HepG2 (cell line): ENCODE measurements at regions not wholly inside any gene's neighbourhood (a gene's known extent, or its start where the extent isn't known, plus 50 kb on each side); places are given as distances from the start of the nearest gene placed in this dataset.

Experiments
- ERF ChIP-seq: IDR thresholded peaks from 2 replicates; pipeline ENCODE4 v1.6.1; 2018; ENCODE audit warnings: missing biosample characterization, missing genetic modification reagents
- FOSL1 ChIP-seq: sonication (generic); formaldehyde crosslinking; IDR thresholded peaks from 2 replicates; pipeline ENCODE4 v1.9.0; 2021; ENCODE audit warnings: missing genetic modification reagents, borderline replicate concordance
- GZF1 ChIP-seq: sonication (generic); formaldehyde crosslinking; IDR thresholded peaks from 2 replicates; pipeline ENCODE4 v1.5.1; 2020; ENCODE audit warnings: mild to moderate bottlenecking, missing genetic modification reagents
- HDAC1 ChIP-seq: sonication (generic); formaldehyde crosslinking; IDR thresholded peaks from 2 replicates; pipeline ENCODE4 v1.5.1; 2020; ENCODE audit warnings: mild to moderate bottlenecking, missing genetic modification reagents
- HOXA5 ChIP-seq: sonication (generic); formaldehyde crosslinking; IDR thresholded peaks from 2 replicates; pipeline ENCODE4 v1.4.0; 2020; ENCODE audit warnings: missing genetic modification reagents
- IKZF4 ChIP-seq: sonication (generic); formaldehyde crosslinking; IDR thresholded peaks from 2 replicates; pipeline ENCODE4 v1.5.1; 2020; ENCODE audit warnings: borderline replicate concordance, mild to moderate bottlenecking, low read depth, missing genetic modification reagents; ENCODE audit errors: not compliant biosample characterization
- JARID2 ChIP-seq: sonication (generic); formaldehyde crosslinking; IDR thresholded peaks from 2 replicates; pipeline ENCODE4 v1.8.1; 2023; ENCODE audit warnings: missing genetic modification reagents, inconsistent platforms; ENCODE audit not compliant: insufficient replicate concordance
- KDM2A ChIP-seq: sonication (generic); formaldehyde crosslinking; IDR thresholded peaks from 2 replicates; pipeline ENCODE4 v1.4.0; 2020; ENCODE audit warnings: low read depth, missing genetic modification reagents, borderline replicate concordance
- KLF16 ChIP-seq, 2 experiments: sonication (generic) in 1 of 2; formaldehyde crosslinking in 1 of 2; IDR thresholded peaks; 2 replicates each; pipeline versions ENCODE4 v1.6.1 to v1.8.0; 2016 to 2023; ENCODE audit warnings: missing genetic modification reagents in 2 of 2, missing compliant biosample characterization in 1 of 2
- MAFG ChIP-seq: sonication (generic); formaldehyde crosslinking; IDR thresholded peaks from 2 replicates; pipeline ENCODE4 v1.5.1; 2020; ENCODE audit warnings: mild to moderate bottlenecking, missing genetic modification reagents
- ONECUT2 ChIP-seq: sonication (generic); formaldehyde crosslinking; IDR thresholded peaks from 2 replicates; pipeline ENCODE4 v1.4.0; 2020; ENCODE audit warnings: missing genetic modification reagents
- PHF20 ChIP-seq: sonication (generic); formaldehyde crosslinking; IDR thresholded peaks from 2 replicates; pipeline ENCODE4 v1.5.0; 2020; ENCODE audit warnings: mild to moderate bottlenecking, missing genetic modification reagents
- REXO4 ChIP-seq: sonication (generic); formaldehyde crosslinking; IDR thresholded peaks from 2 replicates; pipeline ENCODE4 v1.8.0; 2022; ENCODE audit warnings: missing genetic modification reagents, mild to moderate bottlenecking, borderline replicate concordance
- SAFB2 ChIP-seq: sonication (generic); formaldehyde crosslinking; IDR thresholded peaks from 2 replicates; pipeline ENCODE4 v1.5.1; 2020; ENCODE audit warnings: missing genetic modification reagents, low read depth, mild to moderate bottlenecking, borderline replicate concordance
- SMC3 ChIP-seq: IDR thresholded peaks from 2 replicates; pipeline ENCODE4 v1.6.1; 2011; ENCODE audit warnings: low read length, improper control_type of control experiment
- THAP11 ChIP-seq: IDR thresholded peaks from 2 replicates; pipeline ENCODE4 v1.6.1; 2016; ENCODE audit warnings: missing biosample characterization, missing genetic modification reagents
- YEATS2 ChIP-seq: sonication (generic); formaldehyde crosslinking; IDR thresholded peaks from 2 replicates; pipeline ENCODE4 v1.4.0; 2020; ENCODE audit warnings: missing genetic modification reagents, borderline replicate concordance
- ZNF326 ChIP-seq: sonication (generic); formaldehyde crosslinking; IDR thresholded peaks from 2 replicates; pipeline ENCODE4 v1.4.0; 2020; ENCODE audit warnings: missing genetic modification reagents, borderline replicate concordance
- ZNF335 ChIP-seq: sonication (generic); formaldehyde crosslinking; IDR thresholded peaks from 2 replicates; pipeline ENCODE4 v1.4.0; 2020; ENCODE audit warnings: missing genetic modification reagents
- ZNF350 ChIP-seq: sonication (generic); formaldehyde crosslinking; IDR thresholded peaks from 2 replicates; pipeline ENCODE4 v1.4.0; 2020; ENCODE audit warnings: mild to moderate bottlenecking, low read depth, missing genetic modification reagents, borderline replicate concordance
- ZNF569 ChIP-seq: sonication (generic); formaldehyde crosslinking; IDR thresholded peaks from 2 replicates; pipeline ENCODE4 v1.5.0; 2020; ENCODE audit warnings: mild to moderate bottlenecking, missing genetic modification reagents, moderate library complexity, borderline replicate concordance
- TF ChIP-seq, protein P1 (sequence below): IDR thresholded peaks from 2 replicates; pipeline ENCODE4 v1.6.1; 2016; ENCODE audit warnings: missing compliant biosample characterization, missing genetic modification reagents, borderline replicate concordance
- TF ChIP-seq, protein P2 (sequence below): sonication (generic); formaldehyde crosslinking; IDR thresholded peaks from 2 replicates; pipeline ENCODE4 v1.4.0; 2020; ENCODE audit warnings: missing genetic modification reagents
- TF ChIP-seq, protein P3 (sequence below), 2 experiments: IDR thresholded peaks; 2 replicates each; pipeline ENCODE4 v1.6.1; 2011 to 2012; ENCODE audit warnings: low read length in 2 of 2, borderline replicate concordance in 1 of 2, low read depth in 1 of 2, mild to moderate bottlenecking in 1 of 2, moderate library complexity in 1 of 2

DNA sequence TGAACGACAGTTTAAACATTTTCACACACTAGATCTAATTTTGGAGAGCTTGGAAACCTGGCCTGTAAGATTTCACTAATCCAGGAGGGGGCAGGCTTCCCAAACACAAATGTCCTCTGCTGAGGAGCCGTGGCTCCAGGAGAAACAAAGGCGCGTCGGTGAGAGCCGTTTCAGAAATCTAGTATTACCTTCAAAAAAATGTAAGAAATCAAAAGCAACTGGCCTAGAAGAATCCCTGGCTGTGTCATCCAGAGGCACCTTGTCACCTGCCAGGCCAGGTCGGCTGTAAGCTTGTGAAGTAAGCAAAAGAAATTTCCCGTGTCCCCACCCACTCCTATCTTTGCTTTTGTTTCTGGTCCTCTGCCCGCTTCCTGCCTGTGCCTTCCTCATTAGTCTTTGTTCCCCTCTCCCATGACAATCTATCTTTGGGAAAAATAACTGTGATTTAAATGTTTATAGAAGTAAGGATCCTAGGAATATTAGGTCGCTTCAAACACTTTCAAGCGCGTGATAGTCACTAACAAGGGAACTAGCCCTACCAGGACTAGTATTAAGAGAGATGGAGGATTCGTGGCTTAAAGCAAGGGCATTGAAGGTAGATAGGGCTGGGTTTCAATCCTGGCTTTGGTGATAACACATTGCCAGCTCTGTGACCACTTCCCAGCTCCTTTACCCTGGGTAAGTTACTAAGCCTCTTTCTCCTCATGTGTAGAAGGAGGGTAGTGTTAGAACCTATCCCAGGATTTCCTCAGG, 99.5 kb upstream of the STK39 start (continued):
- TF ChIP-seq HDAC1 (CRISPR knock-in tag) = peak; percentile 37; the same call in 1 of the 2 replicates
- no peak for TF ChIP-seq GZF1 (CRISPR knock-in tag)
- TF ChIP-seq SAFB2 = no peak
- TF ChIP-seq FOSL1 (CRISPR knock-in tag) = no peak
- TF ChIP-seq, protein P1, sequence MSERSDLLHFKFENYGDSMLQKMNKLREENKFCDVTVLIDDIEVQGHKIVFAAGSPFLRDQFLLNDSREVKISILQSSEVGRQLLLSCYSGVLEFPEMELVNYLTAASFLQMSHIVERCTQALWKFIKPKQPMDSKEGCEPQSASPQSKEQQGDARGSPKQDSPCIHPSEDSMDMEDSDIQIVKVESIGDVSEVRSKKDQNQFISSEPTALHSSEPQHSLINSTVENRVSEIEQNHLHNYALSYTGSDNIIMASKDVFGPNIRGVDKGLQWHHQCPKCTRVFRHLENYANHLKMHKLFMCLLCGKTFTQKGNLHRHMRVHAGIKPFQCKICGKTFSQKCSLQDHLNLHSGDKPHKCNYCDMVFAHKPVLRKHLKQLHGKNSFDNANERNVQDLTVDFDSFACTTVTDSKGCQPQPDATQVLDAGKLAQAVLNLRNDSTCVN (CRISPR knock-in tag) = no peak
- TF ChIP-seq ZNF569 = no peak
- TF ChIP-seq ZNF326 (CRISPR knock-in tag) = no peak
- no peak; the same call in 1 of the 2 replicates for TF ChIP-seq YEATS2 (CRISPR knock-in tag)
- peak; percentile 60; the same call in 1 of the 2 replicates for TF ChIP-seq KDM2A (CRISPR knock-in tag)
- no peak for TF ChIP-seq MAFG (CRISPR knock-in tag)
- TF ChIP-seq, protein P2, sequence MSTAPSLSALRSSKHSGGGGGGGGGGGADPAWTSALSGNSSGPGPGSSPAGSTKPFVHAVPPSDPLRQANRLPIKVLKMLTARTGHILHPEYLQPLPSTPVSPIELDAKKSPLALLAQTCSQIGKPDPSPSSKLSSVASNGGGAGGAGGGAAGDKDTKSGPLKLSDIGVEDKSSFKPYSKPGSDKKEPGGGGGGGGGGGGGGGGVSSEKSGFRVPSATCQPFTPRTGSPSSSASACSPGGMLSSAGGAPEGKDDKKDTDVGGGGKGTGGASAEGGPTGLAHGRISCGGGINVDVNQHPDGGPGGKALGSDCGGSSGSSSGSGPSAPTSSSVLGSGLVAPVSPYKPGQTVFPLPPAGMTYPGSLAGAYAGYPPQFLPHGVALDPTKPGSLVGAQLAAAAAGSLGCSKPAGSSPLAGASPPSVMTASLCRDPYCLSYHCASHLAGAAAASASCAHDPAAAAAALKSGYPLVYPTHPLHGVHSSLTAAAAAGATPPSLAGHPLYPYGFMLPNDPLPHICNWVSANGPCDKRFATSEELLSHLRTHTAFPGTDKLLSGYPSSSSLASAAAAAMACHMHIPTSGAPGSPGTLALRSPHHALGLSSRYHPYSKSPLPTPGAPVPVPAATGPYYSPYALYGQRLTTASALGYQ (CRISPR knock-in tag) = no peak
- TF ChIP-seq, protein P3, sequence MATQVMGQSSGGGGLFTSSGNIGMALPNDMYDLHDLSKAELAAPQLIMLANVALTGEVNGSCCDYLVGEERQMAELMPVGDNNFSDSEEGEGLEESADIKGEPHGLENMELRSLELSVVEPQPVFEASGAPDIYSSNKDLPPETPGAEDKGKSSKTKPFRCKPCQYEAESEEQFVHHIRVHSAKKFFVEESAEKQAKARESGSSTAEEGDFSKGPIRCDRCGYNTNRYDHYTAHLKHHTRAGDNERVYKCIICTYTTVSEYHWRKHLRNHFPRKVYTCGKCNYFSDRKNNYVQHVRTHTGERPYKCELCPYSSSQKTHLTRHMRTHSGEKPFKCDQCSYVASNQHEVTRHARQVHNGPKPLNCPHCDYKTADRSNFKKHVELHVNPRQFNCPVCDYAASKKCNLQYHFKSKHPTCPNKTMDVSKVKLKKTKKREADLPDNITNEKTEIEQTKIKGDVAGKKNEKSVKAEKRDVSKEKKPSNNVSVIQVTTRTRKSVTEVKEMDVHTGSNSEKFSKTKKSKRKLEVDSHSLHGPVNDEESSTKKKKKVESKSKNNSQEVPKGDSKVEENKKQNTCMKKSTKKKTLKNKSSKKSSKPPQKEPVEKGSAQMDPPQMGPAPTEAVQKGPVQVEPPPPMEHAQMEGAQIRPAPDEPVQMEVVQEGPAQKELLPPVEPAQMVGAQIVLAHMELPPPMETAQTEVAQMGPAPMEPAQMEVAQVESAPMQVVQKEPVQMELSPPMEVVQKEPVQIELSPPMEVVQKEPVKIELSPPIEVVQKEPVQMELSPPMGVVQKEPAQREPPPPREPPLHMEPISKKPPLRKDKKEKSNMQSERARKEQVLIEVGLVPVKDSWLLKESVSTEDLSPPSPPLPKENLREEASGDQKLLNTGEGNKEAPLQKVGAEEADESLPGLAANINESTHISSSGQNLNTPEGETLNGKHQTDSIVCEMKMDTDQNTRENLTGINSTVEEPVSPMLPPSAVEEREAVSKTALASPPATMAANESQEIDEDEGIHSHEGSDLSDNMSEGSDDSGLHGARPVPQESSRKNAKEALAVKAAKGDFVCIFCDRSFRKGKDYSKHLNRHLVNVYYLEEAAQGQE (IDR thresholded peaks at IDR 0.05; ENCODE audit: borderline replicate concordance in 1 of 2, low read depth in 1 of 2, low read length in 2 of 2) = no peak
- no peak for TF ChIP-seq IKZF4
- TF ChIP-seq REXO4 (CRISPR knock-in tag) = no peak
- peak; percentile 97 for TF ChIP-seq SMC3
- TF ChIP-seq JARID2 (CRISPR knock-in tag) = peak; percentile 56
- 0 out of 2 replicates have a peak, but pooled peaks have one; percentile 29 for TF ChIP-seq THAP11 (CRISPR knock-in tag)
- peak in 1 of 2 experiments; percentile 63; a peak in 1 of 4 replicates for TF ChIP-seq KLF16 (CRISPR knock-in tag; IDR thresholded peaks at IDR 0.05)
- TF ChIP-seq ONECUT2 (CRISPR knock-in tag) = no peak
- 0 out of 2 replicates have a peak, but pooled peaks have one; percentile 34 for TF ChIP-seq ZNF335 (CRISPR knock-in tag)
- 0 out of 2 replicates have a peak, but pooled peaks have one; percentile 25 for TF ChIP-seq ZNF350 (CRISPR knock-in tag)
- TF ChIP-seq PHF20 (CRISPR knock-in tag) = no peak
- TF ChIP-seq HOXA5 (CRISPR knock-in tag) = peak; percentile 40; the same call in 1 of the 2 replicates
- TF ChIP-seq ERF (CRISPR knock-in tag) = peak; percentile 46; the same call in 1 of the 2 replicates
